ENCODE measurements at regions not wholly inside any gene's neighbourhood (a gene's known extent, or its start where the extent isn't known, plus 50 kb on each side); places are given as distances from the start of the nearest gene placed in this dataset.

GRCh38 chr15:92565351-92566125 is 90.0 kb downstream of the FAM174B start:
- Mint-ChIP-seq H3K4me1 (ENCODE audit: low read depth) (no peaks in the 10 kb centered on the region), H3K36me3 (ENCODE audit: low read depth) (no peaks in the 10 kb centered on the region), H3K4me3 (no peak overlapping the region), H3K27ac (no peak overlapping the region), H3K27me3 (ENCODE audit: low read depth) (no peaks in the 10 kb centered on the region), H3K9me3 (no peaks in the 10 kb centered on the region)
- intact Hi-C loops (cut with micrococcal nuclease) = no loop called here
- CTCF ChIA-PET = no interaction called here
- DNase-seq = no peak

GRCh38 chr15:92561754-92562153 is 93.8 kb downstream of the FAM174B start:
- no peaks in the 10 kb centered on the region for H3K27me3 Mint-ChIP-seq (ENCODE audit: low read depth)
- no peak for DNase-seq
- no peak overlapping the region for H3K4me3 Mint-ChIP-seq
- no peaks in the 10 kb centered on the region for H3K9me3 Mint-ChIP-seq
- H3K27ac Mint-ChIP-seq = no peak overlapping the region
- CTCF ChIA-PET = no interaction called here
- H3K36me3 Mint-ChIP-seq (ENCODE audit: low read depth) = no peaks in the 10 kb centered on the region
- intact Hi-C loops (cut with micrococcal nuclease) = no loop called here
- H3K4me1 Mint-ChIP-seq (ENCODE audit: low read depth) = no peaks in the 10 kb centered on the region

GRCh38 chr15:92553317-92553716 is 102.3 kb downstream of the FAM174B start:
- H3K36me3 Mint-ChIP-seq (ENCODE audit: low read depth) = no peaks in the 10 kb centered on the region
- CTCF ChIA-PET = no interaction called here
- no peak overlapping the region for H3K27ac Mint-ChIP-seq
- DNase-seq = no peak
- intact Hi-C loops (cut with micrococcal nuclease) = no loop called here
- no peaks in the 10 kb centered on the region for H3K9me3 Mint-ChIP-seq
- no peak overlapping the region for H3K4me3 Mint-ChIP-seq
- peaks cover 33% of the 10 kb centered on the region for H3K27me3 Mint-ChIP-seq (ENCODE audit: low read depth)
- no peaks in the 10 kb centered on the region for H3K4me1 Mint-ChIP-seq (ENCODE audit: low read depth)

- peaks cover 25% of the 10 kb centered on the region for H3K27me3 Mint-ChIP-seq (ENCODE audit: low read depth)
- CTCF ChIA-PET = interaction anchor here (1.0 to 1.1 kb wide), 2 partner anchors 14 to 169 kb away, joined by 3 to 4 read pairs; no protein-coding TSS in a partner anchor
These were observed 109.6 kb downstream of the FAM174B start for GRCh38 chr15:92545996-92546395.

GRCh38 chr15:92541291-92542200 is 114.0 kb downstream of the FAM174B start:
- no peaks in the 10 kb centered on the region for H3K4me1 Mint-ChIP-seq (ENCODE audit: low read depth)
- H3K9me3 Mint-ChIP-seq = peaks cover 5% of the 10 kb centered on the region
- H3K4me3 Mint-ChIP-seq = no peak overlapping the region
- CTCF ChIA-PET = interaction anchor here (0.9 kb wide), 1 partner anchor 16 kb away, joined by 3 read pairs; no protein-coding TSS in a partner anchor
- no peak for DNase-seq
- H3K27me3 Mint-ChIP-seq (ENCODE audit: low read depth) = peaks cover 19% of the 10 kb centered on the region
- H3K27ac Mint-ChIP-seq = no peak overlapping the region
- intact Hi-C loops (cut with micrococcal nuclease) = no loop called here
- H3K36me3 Mint-ChIP-seq (ENCODE audit: low read depth) = no peaks in the 10 kb centered on the region

More at GRCh38 chr15:92545996-92546395, 109.6 kb downstream of the FAM174B start:
- H3K9me3 Mint-ChIP-seq = peaks cover 5% of the 10 kb centered on the region
- H3K4me3 Mint-ChIP-seq = no peak overlapping the region
- H3K27ac Mint-ChIP-seq = no peak overlapping the region
- DNase-seq = no peak
- no peaks in the 10 kb centered on the region for H3K36me3 Mint-ChIP-seq (ENCODE audit: low read depth)
- intact Hi-C loops (cut with micrococcal nuclease) = no loop called here
- no peaks in the 10 kb centered on the region for H3K4me1 Mint-ChIP-seq (ENCODE audit: low read depth)

- Mint-ChIP-seq H3K27ac (no peak overlapping the region), H3K4me3 (no peak overlapping the region), H3K9me3 (peaks cover 13% of the 10 kb centered on the region), H3K27me3 (ENCODE audit: low read depth) (peaks cover 5% of the 10 kb centered on the region), H3K4me1 (ENCODE audit: low read depth) (no peaks in the 10 kb centered on the region), H3K36me3 (ENCODE audit: low read depth) (no peaks in the 10 kb centered on the region)
- CTCF ChIA-PET = no interaction called here
- intact Hi-C loops (cut with micrococcal nuclease) = no loop called here
- DNase-seq = no peak
These were observed 117.5 kb downstream of the FAM174B start for GRCh38 chr15:92538115-92538514.

- H3K4me3 Mint-ChIP-seq = no peak overlapping the region
- DNase-seq = no peak
- no peaks in the 10 kb centered on the region for H3K4me1 Mint-ChIP-seq (ENCODE audit: low read depth)
- H3K27ac Mint-ChIP-seq = no peak overlapping the region
- H3K9me3 Mint-ChIP-seq = peaks cover 13% of the 10 kb centered on the region
- peaks cover 12% of the 10 kb centered on the region for H3K27me3 Mint-ChIP-seq (ENCODE audit: low read depth)
- intact Hi-C loops (cut with micrococcal nuclease) = no loop called here
- CTCF ChIA-PET = no interaction called here
- H3K36me3 Mint-ChIP-seq (ENCODE audit: low read depth) = no peaks in the 10 kb centered on the region
These were observed 122.3 kb downstream of the FAM174B start for GRCh38 chr15:92533298-92533697.

GRCh38 chr15:92531406-92531805 is 124.2 kb downstream of the FAM174B start:
- Mint-ChIP-seq H3K36me3 (ENCODE audit: low read depth) (no peaks in the 10 kb centered on the region), H3K9me3 (peaks cover 13% of the 10 kb centered on the region), H3K4me3 (no peak overlapping the region), H3K27ac (no peak overlapping the region), H3K4me1 (ENCODE audit: low read depth) (no peaks in the 10 kb centered on the region), H3K27me3 (ENCODE audit: low read depth) (peaks cover 13% of the 10 kb centered on the region)
- intact Hi-C loops (cut with micrococcal nuclease) = no loop called here
- CTCF ChIA-PET = interaction anchor here (1.2 kb wide), 1 partner anchor 14 kb away, joined by 3 read pairs; no protein-coding TSS in a partner anchor
- DNase-seq = no peak

- Mint-ChIP-seq H3K4me1 (ENCODE audit: low read depth) (no peaks in the 10 kb centered on the region), H3K4me3 (no peak overlapping the region), H3K27ac (no peak overlapping the region), H3K9me3 (no peaks in the 10 kb centered on the region), H3K27me3 (ENCODE audit: low read depth) (peaks cover 13% of the 10 kb centered on the region), H3K36me3 (ENCODE audit: low read depth) (no peaks in the 10 kb centered on the region)
- no peak for DNase-seq
- CTCF ChIA-PET = interaction anchor here (1.5 kb wide), 1 partner anchor 188 kb away, joined by 3 read pairs; no protein-coding TSS in a partner anchor
- intact Hi-C loops (cut with micrococcal nuclease) = loop anchor here (10.0 kb wide), 2 partner anchors 96 to 434 kb away; no protein-coding TSS in a partner anchor
These were observed 126.8 kb downstream of the FAM174B start for GRCh38 chr15:92528736-92529135.

- Mint-ChIP-seq H3K27me3 (ENCODE audit: low read depth) (peaks cover 13% of the 10 kb centered on the region), H3K4me3 (no peak overlapping the region), H3K27ac (no peak overlapping the region), H3K36me3 (ENCODE audit: low read depth) (no peaks in the 10 kb centered on the region), H3K4me1 (ENCODE audit: low read depth) (no peaks in the 10 kb centered on the region), H3K9me3 (no peaks in the 10 kb centered on the region)
- intact Hi-C loops (cut with micrococcal nuclease) = loop anchor here (10.0 kb wide), 2 partner anchors 98 to 432 kb away; no protein-coding TSS in a partner anchor
- no peak for DNase-seq
- CTCF ChIA-PET = no interaction called here
These were observed 128.4 kb downstream of the FAM174B start for GRCh38 chr15:92527197-92527596.

- H3K9me3 Mint-ChIP-seq = no peaks in the 10 kb centered on the region
- H3K4me1 Mint-ChIP-seq (ENCODE audit: low read depth) = peaks cover 1% of the 10 kb centered on the region
- CTCF ChIA-PET = interaction anchor here (0.6 kb wide), 1 partner anchor 15 kb away, joined by 3 read pairs; no protein-coding TSS in a partner anchor
- H3K4me3 Mint-ChIP-seq = no peak overlapping the region
- DNase-seq = no peak
- peaks cover 10% of the 10 kb centered on the region for H3K27me3 Mint-ChIP-seq (ENCODE audit: low read depth)
- H3K27ac Mint-ChIP-seq = no peak overlapping the region
- intact Hi-C loops (cut with micrococcal nuclease) = loop anchor here (10.0 kb wide), 2 partner anchors 99 to 431 kb away; no protein-coding TSS in a partner anchor
- no peaks in the 10 kb centered on the region for H3K36me3 Mint-ChIP-seq (ENCODE audit: low read depth)
These were observed 129.8 kb downstream of the FAM174B start for GRCh38 chr15:92525758-92526245.

Measured in activated naive CD4-positive, alpha-beta T cell treated with anti-CD3 and anti-CD28 coated beads for 36 hours (primary cell).